ENCODE measurements at regions not wholly inside any gene's neighbourhood (a gene's known extent, or its start where the extent isn't known, plus 50 kb on each side); places are given as distances from the start of the nearest gene placed in this dataset.

GRCh38 chr13:104691767-104692467 lies 1625.7 kb upstream of the SLC10A2 start:
- Histone ChIP-seq H3K79me2 (ENCODE audit: low read length) (no peaks in the 10 kb centered on the region), H3K27me3 (ENCODE audit: low read depth, low read length) (no peaks in the 10 kb centered on the region), H4K20me1 (ENCODE audit: insufficient read depth, low read length) (no peaks in the 10 kb centered on the region), H2AFZ (ENCODE audit: low read depth, low read length) (no peak overlapping the region), H3K4me1 (ENCODE audit: low read length) (no peaks in the 10 kb centered on the region), H3K4me2 (ENCODE audit: low read length) (no peak overlapping the region), H3K36me3 (replicated peaks; ENCODE audit: low read depth, low read length) (no peaks in the 10 kb centered on the region), H3K9me3 (ENCODE audit: insufficient read depth, low read length) (no peaks in the 10 kb centered on the region), H3K4me3 (ENCODE audit: low read length) (no peak overlapping the region), H3K27ac (ENCODE audit: low read length) (no peak overlapping the region), H3K9ac (ENCODE audit: low read length) (no peak overlapping the region)
- TF ChIP-seq EZH2phosphoT487 (IDR thresholded peaks at IDR 0.05; ENCODE audit: low read depth) (no peak), CTCF (IDR thresholded peaks at IDR 0.05; ENCODE audit: low read depth, low read length) (no peak)

GRCh38 chr13:104686484-104686883 lies 1620.3 kb upstream of the SLC10A2 start:
- no peaks in the 10 kb centered on the region for H4K20me1 ChIP-seq (ENCODE audit: insufficient read depth, low read length)

GRCh38 chr13:104683789-104684188 lies 1617.6 kb upstream of the SLC10A2 start:
- Histone ChIP-seq H3K9ac (ENCODE audit: low read length) (no peak overlapping the region), H3K4me2 (ENCODE audit: low read length) (no peak overlapping the region), H3K4me3 (ENCODE audit: low read length) (no peak overlapping the region), H3K27ac (ENCODE audit: low read length) (no peak overlapping the region), H3K4me1 (ENCODE audit: low read length) (no peaks in the 10 kb centered on the region), H3K79me2 (ENCODE audit: low read length) (no peaks in the 10 kb centered on the region), H3K27me3 (ENCODE audit: low read depth, low read length) (no peaks in the 10 kb centered on the region), H4K20me1 (ENCODE audit: insufficient read depth, low read length) (no peaks in the 10 kb centered on the region), H2AFZ (ENCODE audit: low read depth, low read length) (no peak overlapping the region), H3K9me3 (ENCODE audit: insufficient read depth, low read length) (no peaks in the 10 kb centered on the region), H3K36me3 (replicated peaks; ENCODE audit: low read depth, low read length) (no peaks in the 10 kb centered on the region)
- TF ChIP-seq CTCF (IDR thresholded peaks at IDR 0.05; ENCODE audit: low read depth, low read length) (no peak), EZH2phosphoT487 (IDR thresholded peaks at IDR 0.05; ENCODE audit: low read depth) (no peak)

More at GRCh38 chr13:104686484-104686883, 1620.3 kb upstream of the SLC10A2 start:
- Histone ChIP-seq H3K27me3 (ENCODE audit: low read depth, low read length) (no peaks in the 10 kb centered on the region), H2AFZ (ENCODE audit: low read depth, low read length) (no peak overlapping the region), H3K4me3 (ENCODE audit: low read length) (no peak overlapping the region), H3K4me2 (ENCODE audit: low read length) (no peak overlapping the region), H3K36me3 (replicated peaks; ENCODE audit: low read depth, low read length) (no peaks in the 10 kb centered on the region), H3K9me3 (ENCODE audit: insufficient read depth, low read length) (no peaks in the 10 kb centered on the region), H3K9ac (ENCODE audit: low read length) (no peak overlapping the region), H3K27ac (ENCODE audit: low read length) (no peak overlapping the region), H3K79me2 (ENCODE audit: low read length) (no peaks in the 10 kb centered on the region), H3K4me1 (ENCODE audit: low read length) (no peaks in the 10 kb centered on the region)
- TF ChIP-seq CTCF (IDR thresholded peaks at IDR 0.05; ENCODE audit: low read depth, low read length) (no peak), EZH2phosphoT487 (IDR thresholded peaks at IDR 0.05; ENCODE audit: low read depth) (no peak)

DNA sequence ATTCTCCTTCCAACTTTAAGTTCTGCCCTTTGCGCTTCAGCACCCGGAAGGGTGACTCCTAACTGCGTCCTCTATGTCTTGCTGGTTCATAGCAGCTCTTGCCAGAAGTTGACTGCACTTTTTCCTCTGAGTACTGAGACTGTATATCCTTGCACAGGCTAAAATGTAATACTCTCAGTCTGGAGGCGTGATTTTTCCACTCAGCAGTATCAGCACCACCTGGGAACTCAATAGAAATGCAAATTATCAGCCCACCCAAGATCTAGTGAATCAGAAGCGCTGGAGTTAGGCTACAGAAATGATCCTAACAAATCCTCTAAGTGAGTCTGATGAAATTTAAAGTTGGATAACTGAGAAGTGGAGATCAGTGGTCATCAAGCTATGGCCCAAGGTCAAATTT lies 1611.9 kb upstream of the SLC10A2 start:
- Histone ChIP-seq H3K4me1 (ENCODE audit: low read length) (no peaks in the 10 kb centered on the region), H3K27ac (ENCODE audit: low read length) (no peak overlapping the region), H2AFZ (ENCODE audit: low read depth, low read length) (no peak overlapping the region), H4K20me1 (ENCODE audit: insufficient read depth, low read length) (no peaks in the 10 kb centered on the region), H3K4me3 (ENCODE audit: low read length) (no peak overlapping the region), H3K27me3 (ENCODE audit: low read depth, low read length) (no peaks in the 10 kb centered on the region), H3K9me3 (ENCODE audit: insufficient read depth, low read length) (no peaks in the 10 kb centered on the region), H3K9ac (ENCODE audit: low read length) (no peak overlapping the region), H3K36me3 (replicated peaks; ENCODE audit: low read depth, low read length) (no peaks in the 10 kb centered on the region), H3K79me2 (ENCODE audit: low read length) (no peaks in the 10 kb centered on the region), H3K4me2 (ENCODE audit: low read length) (no peak overlapping the region)
- TF ChIP-seq CTCF (IDR thresholded peaks at IDR 0.05; ENCODE audit: low read depth, low read length), result no peak

Measured in OCI-LY3 (cell line).